Skeletal muscle tissue (tissue), 3 donors: ENCODE measurements at regions not wholly inside any gene's neighbourhood (a gene's known extent, or its start where the extent isn't known, plus 50 kb on each side); places are given as distances from the start of the nearest gene placed in this dataset.

Experiments
- H3K27ac ChIP-seq: one replicate; pipeline ENCODE4 v1.7.0; 2013; ENCODE audit warnings: mild to moderate bottlenecking, low read depth, low read length, inconsistent platforms
- H3K27me3 ChIP-seq, 3 donors: one replicate each; pipeline ENCODE4 v1.7.0; 2013; ENCODE audit warnings: low read length in 3 of 3; ENCODE audit not compliant: control insufficient read depth in 3 of 3, insufficient read depth in 3 of 3
- H3K36me3 ChIP-seq, 3 donors: one replicate each; pipeline ENCODE4 v1.7.0; 2013; ENCODE audit warnings: low read length in 3 of 3; ENCODE audit not compliant: control insufficient read depth in 3 of 3, insufficient read depth in 3 of 3
- H3K4me1 ChIP-seq, 3 donors: one replicate each; pipeline ENCODE4 v1.7.0; 2013; ENCODE audit warnings: low read length in 3 of 3, mild to moderate bottlenecking in 3 of 3; ENCODE audit not compliant: control insufficient read depth in 3 of 3, insufficient read depth in 3 of 3
- H3K4me3 ChIP-seq, 3 donors: one replicate each; pipeline ENCODE4 v1.7.0; 2013; ENCODE audit warnings: low read length in 3 of 3
- H3K9ac ChIP-seq, 3 donors: one replicate each; pipeline ENCODE4 v1.7.0; 2013; ENCODE audit warnings: low read length in 3 of 3, mild to moderate bottlenecking in 3 of 3, moderate library complexity in 2 of 3, low read depth in 1 of 3
- H3K9me3 ChIP-seq, 3 donors: one replicate each; pipeline ENCODE4 v1.7.0; 2013; ENCODE audit warnings: low read length in 3 of 3; ENCODE audit not compliant: control insufficient read depth in 3 of 3
- donor health status: Osteomylitis.

DNA sequence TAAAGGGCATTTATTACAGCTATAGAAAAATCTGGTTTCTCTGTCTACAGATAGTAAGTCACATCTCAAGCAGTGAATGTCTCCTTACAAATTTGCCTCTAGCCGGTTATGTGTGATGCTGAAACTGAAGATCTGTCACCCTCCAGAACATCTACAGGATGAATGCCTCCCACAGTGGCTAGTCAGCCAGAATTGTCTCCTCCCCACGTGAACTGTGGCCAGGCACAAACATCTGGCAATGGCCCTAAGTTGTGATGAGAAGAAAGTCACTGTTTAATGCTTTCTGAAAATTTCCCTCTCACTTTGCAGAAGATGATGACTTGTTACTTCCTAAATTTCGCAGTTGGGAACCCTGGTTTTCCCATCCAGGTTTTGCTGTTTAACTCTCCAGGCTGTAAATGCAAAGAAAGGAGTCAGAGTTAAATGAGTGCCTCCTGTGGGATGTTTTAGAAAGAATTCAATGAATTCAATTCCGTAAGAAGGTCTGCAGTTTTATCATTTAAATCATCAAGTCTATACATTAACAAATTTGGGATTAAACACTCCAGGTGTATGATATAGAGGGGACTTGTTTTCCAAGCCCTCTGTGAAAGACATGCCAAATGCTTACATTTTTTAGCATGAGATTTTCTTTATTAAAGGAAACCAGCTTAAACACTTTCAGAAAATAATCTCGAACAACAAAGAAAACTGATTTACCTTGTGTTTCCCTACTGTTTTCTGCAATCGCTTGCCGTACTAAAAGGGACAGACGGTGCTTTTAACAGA is 55.4 kb upstream of the TLR3 start:
- Histone ChIP-seq H3K27me3 (peaks cover 0 to 5% (median 3%) of the 10 kb centered on the region in 3 donors), H3K4me1 (no peaks in the 10 kb centered on the region), H3K4me3 (no peak overlapping the region), H3K27ac (no peak overlapping the region), H3K9me3 (no peaks in the 10 kb centered on the region), H3K36me3 (no peaks in the 10 kb centered on the region), H3K9ac (no peak overlapping the region)

DNA sequence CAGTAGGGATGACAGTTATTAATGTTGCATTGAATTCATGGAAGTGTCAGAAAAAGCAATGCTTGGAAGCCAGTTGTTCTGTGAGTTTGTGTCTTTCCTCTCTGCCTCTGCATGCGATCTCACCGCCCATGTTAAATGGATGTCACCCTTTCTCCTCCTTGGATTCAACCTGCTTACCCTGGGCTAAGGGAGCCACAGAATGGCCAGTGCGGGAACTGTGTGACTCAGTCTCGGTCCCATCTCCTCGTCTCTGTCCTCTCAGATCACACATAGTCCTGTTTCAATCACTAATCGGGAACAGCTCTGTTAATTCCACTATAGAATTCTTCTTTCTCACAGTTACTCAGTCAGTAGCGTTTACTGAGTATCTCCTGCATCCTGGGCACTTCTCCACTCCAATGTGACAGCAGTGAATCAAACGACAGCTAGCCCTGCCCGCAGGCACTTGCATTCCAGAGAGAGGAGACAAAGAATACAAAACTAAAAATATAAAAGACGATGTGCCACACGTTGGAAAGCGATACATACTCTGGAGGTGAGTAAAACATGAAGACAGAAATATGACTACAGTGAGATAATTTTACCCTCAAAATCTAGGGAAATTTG is 53.6 kb upstream of the TLR3 start:
- Histone ChIP-seq H3K9ac (no peak overlapping the region), H3K4me3 (no peak overlapping the region), H3K9me3 (no peaks in the 10 kb centered on the region), H3K36me3 (no peaks in the 10 kb centered on the region), H3K27me3 (peaks cover 0 to 5% (median 3%) of the 10 kb centered on the region in 3 donors), H3K4me1 (no peaks in the 10 kb centered on the region), H3K27ac (no peak overlapping the region)

DNA sequence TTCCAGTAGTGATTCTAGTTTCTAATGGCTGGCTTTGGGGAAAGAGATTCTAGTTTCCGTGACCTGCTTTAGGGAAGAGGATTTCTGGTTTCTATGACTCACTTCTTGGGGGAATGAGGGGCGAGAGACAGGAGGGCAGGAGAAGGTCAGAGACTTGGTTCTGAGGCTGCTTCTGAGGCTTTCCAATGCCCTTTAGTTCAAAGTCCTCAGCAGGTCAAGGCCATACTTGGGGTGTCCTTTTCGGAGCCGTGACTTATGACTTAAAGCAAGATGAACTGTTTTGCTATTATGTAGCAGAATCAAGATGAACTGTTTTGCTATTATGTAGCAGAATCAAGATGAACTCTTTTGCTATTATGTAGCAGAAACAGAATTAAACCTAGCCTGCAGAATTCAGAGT is 52.2 kb upstream of the TLR3 start:
- no peak overlapping the region for H3K9ac ChIP-seq
- no peaks in the 10 kb centered on the region for H3K36me3 ChIP-seq
- H3K9me3 ChIP-seq, result no peaks in the 10 kb centered on the region
- H3K27ac ChIP-seq, result no peak overlapping the region
- no peak overlapping the region for H3K4me3 ChIP-seq
- peaks cover 0 to 5% (median 4%) of the 10 kb centered on the region in 3 donors for H3K4me1 ChIP-seq
- peaks cover 0 to 5% (median 3%) of the 10 kb centered on the region in 3 donors for H3K27me3 ChIP-seq

DNA sequence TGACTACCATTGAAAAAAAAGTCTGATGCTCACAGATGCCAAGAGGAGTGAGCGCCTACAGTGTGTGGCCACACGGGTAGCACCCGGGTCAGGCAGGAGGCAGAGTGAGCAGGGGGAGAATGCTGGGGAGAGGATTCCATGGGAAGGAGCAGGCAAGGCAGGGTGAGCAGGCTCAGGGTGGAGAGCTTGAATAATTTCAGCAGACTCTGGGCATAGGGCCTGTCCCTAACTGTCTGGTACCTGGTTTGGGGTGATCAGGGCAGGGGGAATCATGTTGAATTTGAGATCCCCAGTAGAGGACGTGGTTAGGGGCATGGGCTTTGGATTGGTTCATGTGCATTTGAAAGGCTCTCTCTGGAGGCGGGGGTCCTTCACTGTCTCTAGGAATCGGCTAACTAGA is 51.2 kb upstream of the TLR3 start:
- no peaks in the 10 kb centered on the region for H3K27me3 ChIP-seq
- H3K9ac ChIP-seq, result no peak overlapping the region
- no peaks in the 10 kb centered on the region for H3K9me3 ChIP-seq
- H3K27ac ChIP-seq, result no peak overlapping the region
- H3K4me3 ChIP-seq, result no peak overlapping the region
- peaks cover 0 to 5% (median 5%) of the 10 kb centered on the region in 3 donors for H3K4me1 ChIP-seq
- H3K36me3 ChIP-seq, result no peaks in the 10 kb centered on the region

DNA sequence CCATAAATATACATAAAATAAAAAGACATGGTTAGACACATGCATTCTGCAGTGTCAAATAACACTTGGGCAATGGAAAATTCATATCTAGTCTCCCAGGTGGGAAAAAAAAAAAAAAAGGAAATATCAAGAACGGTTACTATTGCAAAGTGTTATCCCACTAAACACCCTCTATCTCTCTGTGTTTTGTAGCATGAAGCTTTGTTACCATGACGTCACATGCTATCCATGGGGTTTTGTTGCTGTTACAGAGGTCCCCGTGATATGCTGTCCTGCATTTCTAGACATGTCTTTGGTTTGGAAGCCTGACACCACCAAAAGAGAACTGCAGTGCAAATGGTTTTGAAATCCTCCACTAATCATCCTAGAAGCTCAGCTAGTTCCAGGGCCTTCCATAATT is 50.7 kb upstream of the TLR3 start:
- Histone ChIP-seq H3K9ac (no peak overlapping the region), H3K4me1 (peaks cover 0 to 5% (median 5%) of the 10 kb centered on the region in 3 donors), H3K9me3 (no peaks in the 10 kb centered on the region), H3K36me3 (no peaks in the 10 kb centered on the region), H3K4me3 (no peak overlapping the region), H3K27me3 (no peaks in the 10 kb centered on the region), H3K27ac (no peak overlapping the region)

DNA sequence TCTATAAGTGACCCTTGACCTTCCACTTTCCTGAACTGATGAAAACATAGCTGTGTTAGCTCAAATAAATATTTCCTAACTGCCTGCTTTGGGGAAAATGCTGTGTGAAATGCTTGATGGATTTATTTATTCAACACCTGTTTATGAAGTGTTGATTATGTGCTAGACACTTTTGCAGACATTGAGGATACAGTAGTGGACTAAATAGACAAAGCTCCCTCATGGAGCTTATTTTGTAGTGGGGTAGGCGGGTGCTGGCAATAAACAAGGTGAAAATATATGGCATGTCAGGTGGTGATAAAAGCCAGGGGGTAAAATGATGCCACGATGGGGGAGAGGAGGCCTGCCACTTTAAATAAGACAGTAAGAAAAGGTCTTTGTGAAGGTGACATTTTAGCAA is 50.2 kb upstream of the TLR3 start:
- no peaks in the 10 kb centered on the region for H3K9me3 ChIP-seq
- no peak overlapping the region for H3K4me3 ChIP-seq
- no peak overlapping the region for H3K9ac ChIP-seq
- no peak overlapping the region for H3K27ac ChIP-seq
- H3K27me3 ChIP-seq, result no peaks in the 10 kb centered on the region
- peaks cover 0 to 5% (median 5%) of the 10 kb centered on the region in 3 donors for H3K4me1 ChIP-seq
- no peaks in the 10 kb centered on the region for H3K36me3 ChIP-seq
